GM12873 (cell line): ENCODE measurements at regions not wholly inside any gene's neighbourhood (a gene's known extent, or its start where the extent isn't known, plus 50 kb on each side); places are given as distances from the start of the nearest gene placed in this dataset.

Experiments
- TF ChIP-seq, protein P1 (sequence below): IDR thresholded peaks from 2 replicates; pipeline ENCODE4 v1.5.1; 2012; ENCODE audit warnings: low read depth, mild to moderate bottlenecking, moderate library complexity, low read length, control low read depth; ENCODE audit not compliant: insufficient read depth; ENCODE audit errors: missing control alignments

DNA sequence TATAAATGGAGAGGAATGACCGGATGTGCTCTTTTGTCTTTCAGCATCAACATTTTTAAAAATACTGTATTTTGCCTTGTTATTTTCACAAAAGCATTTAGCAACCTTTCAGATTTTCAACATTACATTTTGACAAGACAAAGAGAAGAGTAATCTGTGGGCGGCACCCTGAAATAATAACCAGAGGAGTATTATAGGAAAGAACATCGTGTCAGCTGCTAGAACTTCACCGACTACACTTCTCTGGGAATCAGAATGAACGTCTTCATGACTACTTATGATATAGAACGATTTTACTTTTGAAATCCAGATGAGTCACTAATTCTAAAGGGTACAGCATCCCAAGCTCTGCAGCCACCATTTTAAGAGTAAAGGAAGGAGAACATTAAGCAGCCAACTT is 531.5 kb upstream of the FRG1 start:
- TF ChIP-seq, protein P1, sequence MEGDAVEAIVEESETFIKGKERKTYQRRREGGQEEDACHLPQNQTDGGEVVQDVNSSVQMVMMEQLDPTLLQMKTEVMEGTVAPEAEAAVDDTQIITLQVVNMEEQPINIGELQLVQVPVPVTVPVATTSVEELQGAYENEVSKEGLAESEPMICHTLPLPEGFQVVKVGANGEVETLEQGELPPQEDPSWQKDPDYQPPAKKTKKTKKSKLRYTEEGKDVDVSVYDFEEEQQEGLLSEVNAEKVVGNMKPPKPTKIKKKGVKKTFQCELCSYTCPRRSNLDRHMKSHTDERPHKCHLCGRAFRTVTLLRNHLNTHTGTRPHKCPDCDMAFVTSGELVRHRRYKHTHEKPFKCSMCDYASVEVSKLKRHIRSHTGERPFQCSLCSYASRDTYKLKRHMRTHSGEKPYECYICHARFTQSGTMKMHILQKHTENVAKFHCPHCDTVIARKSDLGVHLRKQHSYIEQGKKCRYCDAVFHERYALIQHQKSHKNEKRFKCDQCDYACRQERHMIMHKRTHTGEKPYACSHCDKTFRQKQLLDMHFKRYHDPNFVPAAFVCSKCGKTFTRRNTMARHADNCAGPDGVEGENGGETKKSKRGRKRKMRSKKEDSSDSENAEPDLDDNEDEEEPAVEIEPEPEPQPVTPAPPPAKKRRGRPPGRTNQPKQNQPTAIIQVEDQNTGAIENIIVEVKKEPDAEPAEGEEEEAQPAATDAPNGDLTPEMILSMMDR, result no peak

- TF ChIP-seq, protein P1, result no peak
Observed at GRCh38 chr4:189414021-189414420, 526.7 kb upstream of the FRG1 start.

- TF ChIP-seq, protein P1, result no peak
Observed at GRCh38 chr4:189420572-189420971, 520.1 kb upstream of the FRG1 start.

GRCh38 chr4:189436207-189436606 is 504.5 kb upstream of the FRG1 start:
- TF ChIP-seq, protein P1, result peak; percentile 6

DNA sequence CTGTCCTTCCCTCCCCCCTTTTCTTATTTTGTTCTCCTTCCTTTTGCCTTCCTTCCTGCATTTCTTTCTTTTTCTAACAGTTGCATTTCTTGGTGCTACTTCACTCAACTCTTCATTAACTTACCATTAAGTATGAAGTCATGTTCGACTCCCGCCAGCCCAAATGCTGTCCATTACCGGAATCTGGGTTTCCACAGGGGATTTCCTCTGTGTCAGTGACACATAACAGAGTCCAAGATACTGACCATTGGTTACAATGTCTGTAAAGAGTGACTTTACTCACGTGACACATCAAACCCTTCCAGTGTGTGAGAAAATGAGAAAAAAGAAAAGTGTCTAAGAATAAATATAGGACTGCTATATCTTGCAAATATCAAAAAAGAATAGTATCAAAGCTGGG is 500.0 kb upstream of the FRG1 start:
- TF ChIP-seq, protein P1, result no peak

DNA sequence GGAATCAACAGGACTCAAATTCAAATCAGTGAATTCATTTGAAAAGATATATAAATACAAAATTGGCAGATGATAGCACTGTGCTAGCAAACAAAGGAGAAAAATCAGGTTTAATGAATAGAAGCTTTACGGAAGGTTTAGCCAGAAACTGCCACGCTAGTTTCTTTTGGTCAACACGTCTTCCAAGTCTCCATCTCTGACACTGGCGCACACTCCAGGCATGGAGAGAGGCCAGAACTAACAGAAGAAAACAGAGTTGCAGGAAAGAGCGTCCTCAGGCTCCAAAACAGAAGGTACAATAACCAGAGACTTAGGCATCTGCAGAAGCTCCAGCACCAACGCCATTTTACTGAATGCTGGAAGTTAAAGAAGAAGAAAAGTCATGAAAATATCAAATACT is 497.3 kb upstream of the FRG1 start:
- TF ChIP-seq, protein P1, result no peak

GRCh38 chr4:189445613-189446012 is 495.1 kb upstream of the FRG1 start:
- TF ChIP-seq, protein P1, result no peak
